Lung microvascular endothelial cell (primary cell): ENCODE measurements at regions not wholly inside any gene's neighbourhood (a gene's known extent, or its start where the extent isn't known, plus 50 kb on each side); places are given as distances from the start of the nearest gene placed in this dataset.
"Not testable (repeated sequence)": the region's sequence is repeated elsewhere in the genome, so short reads cannot be mapped to it uniquely, and the experiment has no call there.

Source experiments
- DNase-seq, 2 donors: peaks; one replicate each; pipeline versions ENCODE4 v3.0.0 to v3.0.0-alpha.2; 2010; ENCODE audit warnings: low read depth in 2 of 2

- DNase-seq = not testable (repeated sequence)
These were observed 85.1 kb upstream of the MAP4 start for GRCh38 chr3:48101301-48101650.

GRCh38 chr3:48092270-48092669 lies 76.1 kb upstream of the MAP4 start:
- no peak for DNase-seq

GRCh38 chr3:48090166-48090939 lies 74.1 kb upstream of the MAP4 start:
- no peak for DNase-seq

GRCh38 chr3:48088749-48089466 lies 72.7 kb upstream of the MAP4 start:
- DNase-seq = peak; percentile 96 to 98

- peak; percentile 42 to 54 for DNase-seq
These were observed 72.0 kb upstream of the MAP4 start for GRCh38 chr3:48088056-48088748.

GRCh38 chr3:48086705-48087104 lies 70.5 kb upstream of the MAP4 start:
- DNase-seq = peak in 1 of 2 donors; percentile 38

- DNase-seq = no peak
These were observed 68.7 kb upstream of the MAP4 start for GRCh38 chr3:48084929-48085328.

- no peak for DNase-seq
These were observed 68.0 kb upstream of the MAP4 start for GRCh38 chr3:48084170-48084569.

- DNase-seq = no peak
These were observed 66.5 kb upstream of the MAP4 start for GRCh38 chr3:48082580-48083184.

- DNase-seq = peak; percentile 25 to 42
These were observed 61.6 kb upstream of the MAP4 start for GRCh38 chr3:48077815-48078214.

GRCh38 chr3:48070030-48070429 lies 53.8 kb upstream of the MAP4 start:
- DNase-seq = no peak

GRCh38 chr3:48069339-48069738 lies 53.1 kb upstream of the MAP4 start:
- DNase-seq = no peak

- no peak for DNase-seq
These were observed 52.7 kb upstream of the MAP4 start for GRCh38 chr3:48068886-48069285.

GRCh38 chr3:48068320-48068719 lies 52.1 kb upstream of the MAP4 start:
- DNase-seq = not testable (repeated sequence)

- DNase-seq = no peak
These were observed 51.1 kb upstream of the MAP4 start for GRCh38 chr3:48067271-48067670.
